Gastroesophageal sphincter (tissue), 4 donors: ENCODE measurements at regions not wholly inside any gene's neighbourhood (a gene's known extent, or its start where the extent isn't known, plus 50 kb on each side); places are given as distances from the start of the nearest gene placed in this dataset.
"Not testable (repeated sequence)": the region's sequence is repeated elsewhere in the genome, so short reads cannot be mapped to it uniquely, and the experiment has no call there.

Experiments
- ATAC-seq: fragments of 150-250 bp; one replicate; pipeline ENCODE4 v1.9.1; 2016; ENCODE audit warnings: mild to moderate bottlenecking, moderate library complexity
- H3K27ac ChIP-seq, 4 donors: fragments of 200-600 bp; sonication (generic) in 3 of 4; 1 replicate in 3 of 4; 2 replicates in 1 of 4; pipeline ENCODE4 v1.5.1; 2016 to 2019
- H3K27me3 ChIP-seq: fragments of 200-600 bp; sonication (generic); one replicate; pipeline ENCODE4 v1.5.1; 2019
- H3K36me3 ChIP-seq, 2 donors: fragments of 200-600 bp; sonication (generic); one replicate each; pipeline ENCODE4 v1.5.1; 2019; ENCODE audit warnings: control low read depth in 1 of 2
- H3K4me1 ChIP-seq, 3 donors: fragments of 200-600 bp; sonication (generic); 1 replicate in 2 of 3; 2 replicates in 1 of 3; pipeline ENCODE4 v1.5.1; 2016 to 2019; ENCODE audit warnings: control low read depth in 2 of 3
- H3K4me3 ChIP-seq, 2 donors: fragments of 200-600 bp; sonication (generic); one replicate each; pipeline ENCODE4 v1.5.1; 2019; ENCODE audit warnings: mild to moderate bottlenecking in 1 of 2, moderate library complexity in 1 of 2
- H3K9me3 ChIP-seq, 3 donors: fragments of 200-600 bp; sonication (generic); one replicate each; pipeline ENCODE4 v1.5.1; 2017 to 2019; ENCODE audit warnings: control low read depth in 2 of 3
- CTCF ChIP-seq, 4 experiments: fragments of 200-600 bp in 2 of 4; fragments of 450-650 bp in 2 of 4; sonication (generic) in 1 of 4; IDR thresholded peaks; one replicate each; pipeline ENCODE4 v1.5.1; 2017 to 2019; ENCODE audit warnings: antibody characterized with exemption in 4 of 4, mild to moderate bottlenecking in 2 of 4, moderate library complexity in 2 of 4
- EP300 ChIP-seq: sonication (generic); formaldehyde crosslinking; IDR thresholded peaks from one replicate; pipeline ENCODE4 v1.6.1; 2017; ENCODE audit warnings: antibody characterized with exemption, mild to moderate bottlenecking
- POLR2A ChIP-seq, 2 donors: fragments of 450-650 bp; IDR thresholded peaks; one replicate each; pipeline ENCODE4 v1.6.1; 2017; ENCODE audit warnings: antibody characterized with exemption in 2 of 2, mild to moderate bottlenecking in 2 of 2, moderate library complexity in 1 of 2
- POLR2AphosphoS5 ChIP-seq: sonication (generic); formaldehyde crosslinking; IDR thresholded peaks from one replicate; pipeline ENCODE4 v1.6.1; 2017; ENCODE audit warnings: antibody characterized with exemption
- WGBS, 2 donors: methylation state at CpG; one replicate each; pipeline ENCODE4 v1.1.5; 2018; ENCODE audit warnings: low coverage in 1 of 2; 5-methylcytosine and 5-hydroxymethylcytosine counted together

DNA sequence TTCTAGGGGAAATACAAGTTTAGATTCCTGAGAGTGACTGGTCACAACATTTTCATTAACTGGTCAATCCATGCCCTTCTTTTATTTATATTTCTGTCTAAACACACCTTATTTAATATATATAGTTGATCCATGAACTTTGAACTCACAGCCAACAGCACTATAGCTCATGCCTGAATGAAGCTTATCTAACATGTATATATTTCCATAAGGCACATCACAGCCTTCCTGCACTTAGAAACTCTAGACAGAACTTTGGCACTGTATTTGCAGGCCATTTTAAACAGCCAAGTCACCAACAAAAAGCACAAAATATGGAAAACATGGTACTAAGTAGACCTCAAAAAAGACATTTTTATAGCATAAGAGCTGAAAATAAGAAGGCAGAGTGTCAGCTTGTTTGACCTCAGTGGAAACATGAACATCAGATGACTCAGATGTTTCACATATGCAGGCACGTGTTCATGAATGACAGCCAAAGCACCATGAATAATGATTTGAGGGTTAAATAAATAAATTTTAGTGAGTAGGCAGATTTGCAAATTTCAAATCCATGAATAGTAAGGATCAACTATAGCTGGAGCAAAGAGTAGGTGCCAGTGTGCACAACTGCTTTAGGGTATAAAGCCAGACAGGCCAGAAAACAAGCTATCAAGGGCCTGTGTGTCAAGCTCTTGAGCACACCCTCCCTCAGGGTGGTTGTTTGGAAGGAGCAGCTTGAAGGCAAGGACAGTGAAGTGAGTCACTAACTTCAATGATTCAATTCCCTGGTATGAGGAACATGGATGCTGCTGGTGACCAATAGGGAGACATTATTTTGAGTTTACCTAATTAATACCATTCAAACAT lies 88.9 kb upstream of the NT5E start:
- H3K36me3 ChIP-seq: no peaks in the 10 kb centered on the region
- no peak overlapping the region for H3K4me3 ChIP-seq
- H3K27ac ChIP-seq: no peak overlapping the region
- H3K4me1 ChIP-seq: no peaks in the 10 kb centered on the region
- ATAC-seq: peak; percentile 89
- WGBS, 2 donors: 7 to 11% methylated on average over 1 of the region's 1 CpG
- H3K9me3 ChIP-seq: no peaks in the 10 kb centered on the region
- TF ChIP-seq POLR2AphosphoS5: peak; percentile 21
- TF ChIP-seq CTCF (IDR thresholded peaks at IDR 0.05): no peak
- H3K27me3 ChIP-seq: no peaks in the 10 kb centered on the region

GRCh38 chr6:85357651-85358050 lies 92.2 kb upstream of the NT5E start:
- H3K36me3 ChIP-seq: no peaks in the 10 kb centered on the region
- 0 to 45% methylated on average over 1 of the region's 1 CpG for WGBS, 2 donors
- ATAC-seq: no peak
- H3K27me3 ChIP-seq: no peaks in the 10 kb centered on the region
- no peak overlapping the region for H3K4me3 ChIP-seq
- H3K27ac ChIP-seq: no peak overlapping the region
- no peaks in the 10 kb centered on the region for H3K4me1 ChIP-seq
- TF ChIP-seq POLR2A (IDR thresholded peaks at IDR 0.05) (no peak), POLR2AphosphoS5 (no peak), EP300 (no peak), CTCF (IDR thresholded peaks at IDR 0.05) (no peak)
- H3K9me3 ChIP-seq: no peaks in the 10 kb centered on the region

DNA sequence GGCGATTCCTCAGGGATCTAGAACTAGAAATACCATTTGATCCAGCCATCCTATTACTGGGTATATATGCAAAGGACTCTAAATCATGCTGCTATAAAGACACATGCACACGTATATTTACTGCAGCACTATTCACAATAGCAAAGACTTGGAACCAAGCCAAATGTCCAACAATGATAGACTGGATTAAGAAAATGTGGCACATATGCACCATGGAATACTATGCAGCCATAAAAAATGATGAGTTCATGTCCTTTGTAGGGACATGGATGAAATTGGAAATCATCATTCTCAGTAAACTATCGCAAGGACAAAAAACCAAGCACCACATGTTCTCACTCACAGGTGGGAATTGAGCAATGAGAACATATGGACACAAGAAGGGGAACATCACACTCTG lies 93.1 kb upstream of the NT5E start:
- not testable (repeated sequence) for H3K27me3 ChIP-seq, H3K4me1 ChIP-seq, H3K4me3 ChIP-seq, H3K27ac ChIP-seq, ATAC-seq, H3K36me3 ChIP-seq, H3K9me3 ChIP-seq
- WGBS, 2 donors: 92% methylated on average over 2 of the region's 3 CpGs; no CpG with 5 or more reads in 1 of the 2 donors

DNA sequence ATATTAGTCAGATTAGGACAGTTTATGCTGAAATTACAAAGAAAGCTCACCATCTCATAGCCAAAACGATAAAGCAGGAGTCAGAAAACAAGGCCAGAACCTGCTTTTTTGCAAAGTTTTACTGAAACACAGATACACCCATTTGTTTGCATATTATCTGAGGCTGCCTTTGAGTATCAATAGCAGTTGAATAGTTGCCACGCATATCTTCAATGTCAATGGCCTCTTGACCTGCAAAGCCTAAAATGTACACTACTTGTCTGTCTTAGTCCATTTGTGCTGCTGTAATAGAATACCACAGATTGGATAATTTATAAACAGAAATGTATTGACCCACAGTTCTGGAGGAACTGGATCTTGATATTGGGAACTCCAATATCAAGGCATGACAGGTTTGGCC lies 94.1 kb upstream of the NT5E start:
- WGBS, 2 donors: 64 to 82% methylated on average over 2 of the region's 2 CpGs
- no peak for TF ChIP-seq POLR2AphosphoS5
- Histone ChIP-seq H3K4me3 (no peak overlapping the region), H3K4me1 (no peaks in the 10 kb centered on the region), H3K9me3 (no peaks in the 10 kb centered on the region), H3K36me3 (no peaks in the 10 kb centered on the region), H3K27ac (no peak overlapping the region), H3K27me3 (no peaks in the 10 kb centered on the region)
- ATAC-seq: no peak

- peak; percentile 83 to 95 (median 91) for TF ChIP-seq CTCF (IDR thresholded peaks at IDR 0.05)
- TF ChIP-seq POLR2AphosphoS5: no peak
- no peak overlapping the region for H3K4me3 ChIP-seq
- no peaks in the 10 kb centered on the region for H3K36me3 ChIP-seq
- no peaks in the 10 kb centered on the region for H3K4me1 ChIP-seq
- no peaks in the 10 kb centered on the region for H3K27me3 ChIP-seq
- peak; percentile 76 for ATAC-seq
- 24 to 26% methylated on average over 10 of the region's 10 CpGs for WGBS, 2 donors
- H3K9me3 ChIP-seq: no peaks in the 10 kb centered on the region
- H3K27ac ChIP-seq: no peak overlapping the region
These were observed 94.9 kb upstream of the NT5E start for GRCh38 chr6:85354761-85355618.

GRCh38 chr6:85353012-85353411 lies 96.9 kb upstream of the NT5E start:
- 86 to 100% methylated on average over 3 of the region's 3 CpGs for WGBS, 2 donors
- no peak for ATAC-seq
- Histone ChIP-seq H3K9me3 (no peaks in the 10 kb centered on the region), H3K4me3 (no peak overlapping the region), H3K27me3 (no peaks in the 10 kb centered on the region), H3K4me1 (no peaks in the 10 kb centered on the region), H3K27ac (no peak overlapping the region), H3K36me3 (no peaks in the 10 kb centered on the region)
- no peak for TF ChIP-seq POLR2A (IDR thresholded peaks at IDR 0.05)
- TF ChIP-seq POLR2AphosphoS5: no peak
- no peak for TF ChIP-seq CTCF (IDR thresholded peaks at IDR 0.05)
- no peak for TF ChIP-seq EP300
